ENCODE measurements at regions not wholly inside any gene's neighbourhood (a gene's known extent, or its start where the extent isn't known, plus 50 kb on each side); places are given as distances from the start of the nearest gene placed in this dataset.
A peak's percentile ranks its signal among the peaks of the same experiment; 100 is the strongest.
"Not testable (repeated sequence)": the region's sequence is repeated elsewhere in the genome, so short reads cannot be mapped to it uniquely, and the experiment has no call there.

DNA sequence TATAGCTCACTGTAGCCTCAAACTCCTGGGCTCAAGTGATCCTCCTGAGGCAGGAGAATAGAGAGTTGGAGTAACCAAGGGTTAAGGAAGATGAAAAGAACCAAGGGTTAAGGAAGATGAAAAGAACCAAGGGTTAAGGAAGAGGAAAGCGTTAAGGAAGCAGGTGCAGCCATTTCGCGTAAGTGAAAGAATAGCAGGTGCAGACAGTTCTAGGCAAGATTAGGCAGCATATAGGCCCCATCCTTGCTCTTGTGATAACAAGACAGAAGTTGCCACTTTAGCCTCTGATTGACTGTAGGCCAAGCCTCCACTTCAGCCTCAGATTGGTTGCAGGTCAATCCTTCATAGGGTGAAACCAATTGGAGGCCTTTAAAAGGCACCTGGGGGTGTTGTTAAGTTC, 677.4 kb downstream of the PDCD6IP start:
- H3K9me3 Mint-ChIP-seq (ENCODE audit: low read depth) = no peaks in the 10 kb centered on the region
- H3K27ac Mint-ChIP-seq = no peak overlapping the region
- no peaks in the 10 kb centered on the region for H3K4me1 Mint-ChIP-seq (ENCODE audit: low read depth)
- H3K36me3 Mint-ChIP-seq = no peaks in the 10 kb centered on the region
- no peaks in the 10 kb centered on the region for H3K27me3 Mint-ChIP-seq
- no peak overlapping the region for H3K4me3 Mint-ChIP-seq

GRCh38 chr3:34483311-34483887, 685.0 kb downstream of the PDCD6IP start:
- H3K27me3 Mint-ChIP-seq = no peaks in the 10 kb centered on the region
- peak overlapping the region; percentile 69 for H3K4me3 Mint-ChIP-seq
- H3K27ac Mint-ChIP-seq = no peak overlapping the region
- no peaks in the 10 kb centered on the region for H3K36me3 Mint-ChIP-seq
- H3K4me1 Mint-ChIP-seq (ENCODE audit: low read depth) = peaks cover 17% of the 10 kb centered on the region
- no peaks in the 10 kb centered on the region for H3K9me3 Mint-ChIP-seq (ENCODE audit: low read depth)

- Mint-ChIP-seq H3K4me1 (ENCODE audit: low read depth) (no peaks in the 10 kb centered on the region), H3K4me3 (no peak overlapping the region), H3K27ac (no peak overlapping the region), H3K27me3 (no peaks in the 10 kb centered on the region), H3K36me3 (no peaks in the 10 kb centered on the region), H3K9me3 (ENCODE audit: low read depth) (peaks cover 5% of the 10 kb centered on the region)
Measured at GRCh38 chr3:34504366-34504765, 705.9 kb downstream of the PDCD6IP start.

GRCh38 chr3:34504775-34505174, 706.3 kb downstream of the PDCD6IP start:
- H3K27ac Mint-ChIP-seq = no peak overlapping the region
- peaks cover 5% of the 10 kb centered on the region for H3K9me3 Mint-ChIP-seq (ENCODE audit: low read depth)
- H3K36me3 Mint-ChIP-seq = no peaks in the 10 kb centered on the region
- no peaks in the 10 kb centered on the region for H3K27me3 Mint-ChIP-seq
- H3K4me1 Mint-ChIP-seq (ENCODE audit: low read depth) = no peaks in the 10 kb centered on the region
- H3K4me3 Mint-ChIP-seq = no peak overlapping the region

- Mint-ChIP-seq H3K4me3 (no peak overlapping the region), H3K4me1 (ENCODE audit: low read depth) (no peaks in the 10 kb centered on the region), H3K36me3 (no peaks in the 10 kb centered on the region), H3K9me3 (ENCODE audit: low read depth) (peaks cover 5% of the 10 kb centered on the region), H3K27ac (no peak overlapping the region), H3K27me3 (no peaks in the 10 kb centered on the region)
Measured at GRCh38 chr3:34508732-34509131, 710.3 kb downstream of the PDCD6IP start.

- peaks cover 5% of the 10 kb centered on the region for H3K9me3 Mint-ChIP-seq (ENCODE audit: low read depth)
- H3K27ac Mint-ChIP-seq = no peak overlapping the region
- H3K36me3 Mint-ChIP-seq = no peaks in the 10 kb centered on the region
- H3K27me3 Mint-ChIP-seq = peaks cover 4% of the 10 kb centered on the region
- no peaks in the 10 kb centered on the region for H3K4me1 Mint-ChIP-seq (ENCODE audit: low read depth)
- no peak overlapping the region for H3K4me3 Mint-ChIP-seq
Measured at GRCh38 chr3:34511891-34512290, 713.5 kb downstream of the PDCD6IP start.

DNA sequence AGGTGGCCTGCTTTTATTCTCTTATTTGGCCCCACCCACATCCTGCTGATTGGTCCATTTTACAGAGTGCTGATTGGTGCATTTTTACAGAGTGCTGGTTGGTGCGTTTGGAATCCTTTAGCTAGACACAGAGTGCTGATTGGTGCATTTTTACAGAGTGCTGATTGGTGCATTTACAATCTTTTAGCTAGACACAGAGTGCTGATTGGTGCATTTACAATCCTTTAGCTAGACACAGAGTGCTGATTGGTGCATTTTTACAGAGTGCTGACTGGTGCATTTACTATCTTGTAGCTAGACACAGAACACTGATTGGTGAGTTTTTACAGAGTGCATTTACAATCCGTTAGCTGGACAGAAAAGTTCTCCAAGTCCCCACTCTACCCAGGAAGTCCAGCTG, 720.6 kb downstream of the PDCD6IP start:
- not testable (repeated sequence) for H3K27me3 Mint-ChIP-seq; H3K9me3 Mint-ChIP-seq (ENCODE audit: low read depth); H3K36me3 Mint-ChIP-seq; H3K4me1 Mint-ChIP-seq (ENCODE audit: low read depth); H3K4me3 Mint-ChIP-seq; H3K27ac Mint-ChIP-seq

- H3K36me3 Mint-ChIP-seq = no peaks in the 10 kb centered on the region
- H3K4me3 Mint-ChIP-seq = no peak overlapping the region
- no peaks in the 10 kb centered on the region for H3K9me3 Mint-ChIP-seq (ENCODE audit: low read depth)
- no peaks in the 10 kb centered on the region for H3K27me3 Mint-ChIP-seq
- H3K4me1 Mint-ChIP-seq (ENCODE audit: low read depth) = no peaks in the 10 kb centered on the region
- H3K27ac Mint-ChIP-seq = no peak overlapping the region
Measured at GRCh38 chr3:34531156-34531555, 732.7 kb downstream of the PDCD6IP start.

GRCh38 chr3:34533451-34533850, 735.0 kb downstream of the PDCD6IP start:
- Mint-ChIP-seq H3K4me1 (ENCODE audit: low read depth) (no peaks in the 10 kb centered on the region), H3K27me3 (no peaks in the 10 kb centered on the region)

DNA sequence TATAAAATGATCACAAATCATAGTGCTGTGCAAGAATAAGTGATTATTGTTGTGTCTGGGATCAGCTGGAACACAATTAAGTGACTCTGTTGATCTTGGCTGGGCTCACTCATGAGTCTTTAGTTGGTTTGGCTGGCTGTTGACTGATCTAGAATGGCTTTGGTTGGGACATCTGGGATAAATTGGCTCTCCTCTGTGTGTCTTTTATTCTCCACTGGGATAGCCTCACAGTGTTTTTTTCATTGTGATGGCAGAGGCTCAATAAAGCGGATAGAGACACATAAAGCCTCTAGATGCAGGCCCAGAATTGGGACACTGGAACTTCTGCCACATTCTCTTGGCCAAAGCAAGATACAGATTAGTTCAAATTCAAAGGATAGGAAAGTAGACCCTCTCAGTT, 735.6 kb downstream of the PDCD6IP start:
- H3K27me3 Mint-ChIP-seq = no peaks in the 10 kb centered on the region
- no peak overlapping the region for H3K27ac Mint-ChIP-seq
- H3K4me3 Mint-ChIP-seq = no peak overlapping the region
- no peaks in the 10 kb centered on the region for H3K9me3 Mint-ChIP-seq (ENCODE audit: low read depth)
- no peaks in the 10 kb centered on the region for H3K4me1 Mint-ChIP-seq (ENCODE audit: low read depth)
- H3K36me3 Mint-ChIP-seq = no peaks in the 10 kb centered on the region

More at GRCh38 chr3:34533451-34533850, 735.0 kb downstream of the PDCD6IP start:
- Mint-ChIP-seq H3K27ac (no peak overlapping the region), H3K36me3 (no peaks in the 10 kb centered on the region), H3K9me3 (ENCODE audit: low read depth) (no peaks in the 10 kb centered on the region), H3K4me3 (no peak overlapping the region)

GRCh38 chr3:34544136-34544535, 745.7 kb downstream of the PDCD6IP start:
- Mint-ChIP-seq H3K27me3 (no peaks in the 10 kb centered on the region), H3K36me3 (no peaks in the 10 kb centered on the region), H3K9me3 (ENCODE audit: low read depth) (no peaks in the 10 kb centered on the region), H3K4me3 (no peak overlapping the region), H3K27ac (no peak overlapping the region), H3K4me1 (ENCODE audit: low read depth) (no peaks in the 10 kb centered on the region)

DNA sequence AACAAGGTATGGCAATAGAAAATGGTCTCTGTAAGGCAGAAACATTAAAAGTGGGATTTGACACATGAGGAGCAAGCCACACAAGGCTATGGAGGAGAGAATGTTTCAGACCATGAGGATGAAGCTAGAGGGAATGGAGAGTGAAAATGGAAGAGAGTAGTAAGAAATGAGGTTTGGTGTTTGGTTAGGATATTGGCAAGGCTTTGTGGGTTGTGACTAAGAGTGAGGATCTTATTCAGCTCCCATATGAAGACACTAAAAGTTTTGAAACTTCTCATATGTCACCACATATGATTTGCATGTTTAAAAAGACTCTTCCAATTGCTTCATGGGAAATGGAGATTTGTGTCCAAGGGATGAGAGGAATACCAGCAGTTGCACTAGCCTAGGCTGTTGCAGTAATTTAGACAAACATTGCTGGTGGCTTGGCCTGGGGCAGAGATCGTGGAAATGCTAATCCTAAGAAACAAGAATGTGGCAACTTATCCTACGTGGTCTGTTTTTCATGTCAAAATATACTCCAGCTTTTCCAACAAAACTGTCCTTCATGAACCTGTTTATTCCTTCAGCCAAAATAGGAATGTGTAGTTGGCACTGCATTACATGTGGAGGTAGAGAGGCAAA, 749.0 kb downstream of the PDCD6IP start:
- H3K27me3 Mint-ChIP-seq = no peaks in the 10 kb centered on the region
- H3K36me3 Mint-ChIP-seq = no peaks in the 10 kb centered on the region
- H3K4me1 Mint-ChIP-seq (ENCODE audit: low read depth) = no peaks in the 10 kb centered on the region
- H3K9me3 Mint-ChIP-seq (ENCODE audit: low read depth) = no peaks in the 10 kb centered on the region
- H3K27ac Mint-ChIP-seq = no peak overlapping the region
- no peak overlapping the region for H3K4me3 Mint-ChIP-seq

DNA sequence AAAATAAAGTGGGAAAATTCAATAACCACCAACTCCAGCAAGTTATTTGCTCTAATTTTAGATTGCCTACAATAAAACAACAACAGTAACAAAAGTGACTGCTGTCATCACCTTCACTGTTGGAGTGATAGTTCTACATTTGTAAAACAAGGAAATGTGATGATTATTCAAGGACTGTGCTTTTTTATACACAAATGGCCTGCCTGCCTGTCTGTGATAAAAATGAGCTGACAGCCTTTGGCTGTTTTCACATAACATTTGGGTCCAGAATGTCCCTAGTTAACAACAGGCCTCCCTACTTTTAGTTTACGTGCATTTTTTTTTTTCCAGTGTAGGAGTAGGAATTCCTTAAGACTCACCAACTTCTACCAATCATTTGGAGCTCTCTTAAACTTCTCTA, 768.8 kb downstream of the PDCD6IP start:
- H3K4me3 Mint-ChIP-seq = no peak overlapping the region
- H3K36me3 Mint-ChIP-seq = no peaks in the 10 kb centered on the region
- H3K27me3 Mint-ChIP-seq = no peaks in the 10 kb centered on the region
- H3K4me1 Mint-ChIP-seq (ENCODE audit: low read depth) = no peaks in the 10 kb centered on the region
- peaks cover 26% of the 10 kb centered on the region for H3K9me3 Mint-ChIP-seq (ENCODE audit: low read depth)
- H3K27ac Mint-ChIP-seq = no peak overlapping the region

DNA sequence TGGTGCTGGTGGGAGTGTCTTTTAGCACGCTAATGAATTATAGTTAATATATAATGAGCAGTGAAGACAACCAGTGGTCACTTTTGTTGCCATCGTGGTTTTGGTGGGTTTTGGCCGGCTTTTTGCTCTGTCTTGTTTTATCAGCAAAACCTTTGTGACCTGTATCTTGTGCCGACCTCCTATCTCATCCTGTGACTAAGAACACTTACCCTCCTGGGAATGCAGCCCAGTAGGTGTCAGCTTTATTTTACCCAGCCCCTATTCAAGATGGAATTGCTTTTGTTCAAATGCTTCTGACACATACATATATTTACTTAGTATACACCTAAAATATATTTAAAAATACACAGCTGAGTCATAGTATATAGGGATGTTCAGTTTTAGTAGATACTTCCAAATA, 770.3 kb downstream of the PDCD6IP start:
- Mint-ChIP-seq H3K27me3 (no peaks in the 10 kb centered on the region), H3K27ac (no peak overlapping the region), H3K4me1 (ENCODE audit: low read depth) (no peaks in the 10 kb centered on the region), H3K36me3 (no peaks in the 10 kb centered on the region), H3K4me3 (no peak overlapping the region), H3K9me3 (ENCODE audit: low read depth) (peaks cover 24% of the 10 kb centered on the region)

DNA sequence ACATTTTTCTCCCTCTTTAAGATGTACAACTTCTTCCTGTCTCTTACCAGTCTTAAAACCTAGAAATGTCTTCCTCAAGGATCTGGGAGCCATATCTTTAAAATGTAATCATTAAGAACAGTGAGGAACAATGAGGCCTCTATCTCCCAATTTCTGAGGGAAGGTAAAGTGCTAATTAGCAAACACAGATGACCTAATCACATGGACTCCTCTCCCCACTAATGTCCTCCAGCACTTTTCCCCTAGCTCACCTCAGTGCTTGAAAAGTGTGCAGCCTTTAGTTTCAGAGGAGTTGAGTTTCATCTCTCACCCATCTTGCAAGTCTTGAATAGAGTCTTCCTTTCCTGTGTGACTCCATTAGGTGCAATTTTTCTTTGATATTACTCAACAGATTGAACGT, 771.0 kb downstream of the PDCD6IP start:
- Mint-ChIP-seq H3K27ac (no peak overlapping the region), H3K9me3 (ENCODE audit: low read depth) (peaks cover 19% of the 10 kb centered on the region)

More for the DNA sequence above, 771.0 kb downstream of the PDCD6IP start:
- H3K4me3 Mint-ChIP-seq = no peak overlapping the region
- no peaks in the 10 kb centered on the region for H3K4me1 Mint-ChIP-seq (ENCODE audit: low read depth)
- H3K36me3 Mint-ChIP-seq = no peaks in the 10 kb centered on the region
- H3K27me3 Mint-ChIP-seq = no peaks in the 10 kb centered on the region

All from activated naive CD8-positive, alpha-beta T cell (primary cell).